Uterus (tissue), 2 donors: ENCODE measurements at regions not wholly inside any gene's neighbourhood (a gene's known extent, or its start where the extent isn't known, plus 50 kb on each side); places are given as distances from the start of the nearest gene placed in this dataset.

ENCODE experiments used
- POLR2A ChIP-seq, 2 donors: fragments of 450-650 bp; IDR thresholded peaks; one replicate each; pipeline ENCODE4 v1.6.1; 2016; ENCODE audit warnings: antibody characterized with exemption in 2 of 2, mild to moderate bottlenecking in 1 of 2, moderate library complexity in 1 of 2
- TF ChIP-seq, protein P1 (sequence below), 4 experiments: fragments of 200-600 bp in 2 of 4; fragments of 450-650 bp in 2 of 4; sonication (generic) in 2 of 4; IDR thresholded peaks; one replicate each; pipeline ENCODE4 v1.5.1; 2016 to 2019; ENCODE audit warnings: antibody characterized with exemption in 4 of 4, mild to moderate bottlenecking in 2 of 4, moderate library complexity in 1 of 4

DNA sequence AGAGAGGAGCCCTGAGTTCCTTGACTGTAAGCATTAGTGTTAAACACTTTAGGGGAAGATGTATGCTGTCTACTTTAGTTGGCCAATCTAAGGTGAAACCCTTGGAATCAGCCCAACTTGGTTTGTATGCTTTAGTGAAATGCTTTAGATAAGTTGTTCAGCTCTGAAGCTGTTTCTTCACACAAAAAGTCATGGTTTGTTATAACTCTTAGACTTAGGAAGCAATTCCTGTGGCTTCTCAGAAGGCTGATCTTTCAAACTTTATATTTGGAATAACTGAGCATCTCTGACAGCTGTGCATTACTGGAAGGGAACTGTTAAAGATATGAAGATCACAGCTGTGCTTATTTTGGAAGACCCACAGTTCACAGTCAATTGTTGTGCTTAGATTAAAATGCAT is 714.1 kb downstream of the FAT4 start:
- TF ChIP-seq, protein P1, sequence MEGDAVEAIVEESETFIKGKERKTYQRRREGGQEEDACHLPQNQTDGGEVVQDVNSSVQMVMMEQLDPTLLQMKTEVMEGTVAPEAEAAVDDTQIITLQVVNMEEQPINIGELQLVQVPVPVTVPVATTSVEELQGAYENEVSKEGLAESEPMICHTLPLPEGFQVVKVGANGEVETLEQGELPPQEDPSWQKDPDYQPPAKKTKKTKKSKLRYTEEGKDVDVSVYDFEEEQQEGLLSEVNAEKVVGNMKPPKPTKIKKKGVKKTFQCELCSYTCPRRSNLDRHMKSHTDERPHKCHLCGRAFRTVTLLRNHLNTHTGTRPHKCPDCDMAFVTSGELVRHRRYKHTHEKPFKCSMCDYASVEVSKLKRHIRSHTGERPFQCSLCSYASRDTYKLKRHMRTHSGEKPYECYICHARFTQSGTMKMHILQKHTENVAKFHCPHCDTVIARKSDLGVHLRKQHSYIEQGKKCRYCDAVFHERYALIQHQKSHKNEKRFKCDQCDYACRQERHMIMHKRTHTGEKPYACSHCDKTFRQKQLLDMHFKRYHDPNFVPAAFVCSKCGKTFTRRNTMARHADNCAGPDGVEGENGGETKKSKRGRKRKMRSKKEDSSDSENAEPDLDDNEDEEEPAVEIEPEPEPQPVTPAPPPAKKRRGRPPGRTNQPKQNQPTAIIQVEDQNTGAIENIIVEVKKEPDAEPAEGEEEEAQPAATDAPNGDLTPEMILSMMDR (IDR thresholded peaks at IDR 0.05), result no peak
- no peak for TF ChIP-seq POLR2A (IDR thresholded peaks at IDR 0.05)
